H1 (cell line): ENCODE measurements at regions not wholly inside any gene's neighbourhood (a gene's known extent, or its start where the extent isn't known, plus 50 kb on each side); places are given as distances from the start of the nearest gene placed in this dataset.

Experiments
- CTCF ChIA-PET: fragments of 300-600 bp; sonication (Branson Sonifier 250); formaldehyde crosslinking; loops from one replicate; lab custom pipeline; 2021; ENCODE audit not compliant: partially characterized antibody; lab: Charles Lee
- POLR2A ChIA-PET: fragments of 300-600 bp; sonication (Branson Sonifier 250); formaldehyde crosslinking; loops from one replicate; lab custom pipeline; 2021; ENCODE audit warnings: inconsistent platforms; ENCODE audit not compliant: partially characterized antibody; lab: Charles Lee
- DNase-seq, 2 experiments: peaks; one replicate each; pipeline versions ENCODE4 v3.0.0 to v3.0.0-alpha.2; 2010 to 2022; ENCODE audit warnings: low spot score in 2 of 2, low read depth in 1 of 2, mixed read lengths in 1 of 2
- FAIRE-seq: peaks from 2 replicates; lab custom pipeline; 2011; peaks lifted over from hg19 to GRCh38; lab: Jason Lieb, UNC
- H2AFZ ChIP-seq: 2 replicates; pipeline ENCODE4 v1.8.1; 2012; ENCODE audit warnings: low read length, inconsistent platforms
- H2AK5ac ChIP-seq: 2 replicates; pipeline ENCODE4 v1.6.1; 2013; ENCODE audit warnings: low read depth, low read length
- H2BK120ac ChIP-seq: replicated peaks from 2 replicates; pipeline ENCODE3; 2013; ENCODE audit warnings: low read depth, low read length, inconsistent platforms
- H2BK12ac ChIP-seq: 2 replicates; pipeline ENCODE4 v1.6.1; 2013; ENCODE audit warnings: low read depth, low read length
- H2BK15ac ChIP-seq: 2 replicates; pipeline ENCODE4 v1.6.1; 2013; ENCODE audit warnings: low read length
- H2BK20ac ChIP-seq: 2 replicates; pipeline ENCODE4 v1.6.1; 2013; ENCODE audit warnings: low read length
- H2BK5ac ChIP-seq: 2 replicates; pipeline ENCODE4 v1.6.1; 2013; ENCODE audit warnings: low read depth, low read length
- H3K14ac ChIP-seq: 2 replicates; pipeline ENCODE4 v1.6.1; 2013; ENCODE audit warnings: inconsistent platforms; ENCODE audit not compliant: insufficient read length
- H3K18ac ChIP-seq: 2 replicates; pipeline ENCODE4 v1.6.1; 2013; ENCODE audit warnings: low read length; ENCODE audit errors: extremely low read depth
- H3K23ac ChIP-seq: 2 replicates; pipeline ENCODE4 v1.6.1; 2013; ENCODE audit warnings: inconsistent platforms; ENCODE audit not compliant: insufficient read length
- H3K23me2 ChIP-seq: 2 replicates; pipeline ENCODE4 v1.6.1; 2013; ENCODE audit warnings: low read depth, low read length
- H3K27ac ChIP-seq: 2 replicates; pipeline ENCODE4 v1.6.1; 2011; ENCODE audit warnings: low read depth, low read length, inconsistent platforms
- H3K27me3 ChIP-seq, 4 experiments: replicated peaks in 1 of 4; 1 replicate in 1 of 4; 2 replicates in 3 of 4; pipeline versions ENCODE4 v1.6.1 to v1.8.1; 2011 to 2013; ENCODE audit warnings: low read length in 3 of 4, mild to moderate bottlenecking in 3 of 4, inconsistent platforms in 2 of 4, mixed read lengths in 2 of 4, moderate library complexity in 1 of 4; ENCODE audit not compliant: control insufficient read depth in 3 of 4, insufficient read depth in 3 of 4; ENCODE audit errors: extremely low read depth in 1 of 4
- H3K36me3 ChIP-seq, 4 experiments: 2 replicates each; pipeline versions ENCODE4 v1.6.1 to v1.8.1; 2011 to 2013; ENCODE audit warnings: mild to moderate bottlenecking in 4 of 4, low read length in 3 of 4, moderate library complexity in 2 of 4, control low read depth in 1 of 4, inconsistent platforms in 1 of 4; ENCODE audit not compliant: insufficient read depth in 4 of 4, control insufficient read depth in 2 of 4
- H3K4ac ChIP-seq: replicated peaks from 2 replicates; pipeline ENCODE3; 2013; ENCODE audit warnings: low read length, low read depth, mixed read lengths, inconsistent platforms; ENCODE audit not compliant: insufficient read length
- H3K4me1 ChIP-seq, 4 experiments: replicated peaks in 1 of 4; 1 replicate in 1 of 4; 2 replicates in 3 of 4; pipeline versions ENCODE4 v1.6.1 to v1.8.1; 2011 to 2013; ENCODE audit warnings: low read length in 3 of 4, inconsistent platforms in 2 of 4, mixed read lengths in 1 of 4; ENCODE audit not compliant: insufficient read depth in 4 of 4, control insufficient read depth in 3 of 4
- H3K4me2 ChIP-seq, 2 experiments: 2 replicates each; pipeline versions ENCODE4 v1.6.1 to v1.8.1; 2011 to 2013; ENCODE audit warnings: low read depth in 2 of 2, low read length in 2 of 2, control low read depth in 1 of 2, inconsistent platforms in 1 of 2, mild to moderate bottlenecking in 1 of 2; ENCODE audit not compliant: insufficient read depth in 1 of 2
- H3K4me3 ChIP-seq, 4 experiments: fragments of 200-600, 300-600 bp in 1 of 4; sonication (generic), shearing (Covaris generic), sonication (Bioruptor Twin) in 1 of 4; 2 replicates each; pipeline versions ENCODE4 v1.5.1 to v1.8.1; 2011 to 2016; ENCODE audit warnings: low read length in 4 of 4, low read depth in 3 of 4, control low read depth in 2 of 4, inconsistent platforms in 2 of 4, mild to moderate bottlenecking in 2 of 4, mixed read lengths in 1 of 4, moderate library complexity in 1 of 4; ENCODE audit not compliant: insufficient read depth in 2 of 4; ENCODE audit errors: extremely low read depth in 1 of 4
- H3K56ac ChIP-seq: replicated peaks from 2 replicates; pipeline ENCODE3; 2013; ENCODE audit warnings: low read depth, mild to moderate bottlenecking, mixed read lengths, low read length, inconsistent platforms; ENCODE audit not compliant: insufficient read length
- H3K79me1 ChIP-seq: 2 replicates; pipeline ENCODE4 v1.6.1; 2013; ENCODE audit warnings: low read depth, low read length, control low read depth
- H3K79me2 ChIP-seq, 2 experiments: 2 replicates each; pipeline versions ENCODE4 v1.6.1 to v1.8.1; 2012 to 2013; ENCODE audit warnings: low read length in 2 of 2, mild to moderate bottlenecking in 2 of 2, inconsistent platforms in 1 of 2; ENCODE audit not compliant: insufficient read depth in 2 of 2, control insufficient read depth in 1 of 2
- H3K9ac ChIP-seq, 4 experiments: replicated peaks in 1 of 4; 1 replicate in 1 of 4; 2 replicates in 3 of 4; pipeline versions ENCODE4 v1.6.1 to v1.8.1; 2011 to 2013; ENCODE audit warnings: low read depth in 3 of 4, low read length in 3 of 4, control low read depth in 2 of 4, mild to moderate bottlenecking in 2 of 4, moderate library complexity in 2 of 4, inconsistent platforms in 1 of 4; ENCODE audit errors: extremely low read depth in 1 of 4
- H3K9me3 ChIP-seq, 2 experiments: 2 replicates each; pipeline versions ENCODE4 v1.6.1 to v1.8.1; 2012 to 2013; ENCODE audit warnings: mild to moderate bottlenecking in 2 of 2, moderate library complexity in 2 of 2, control low read depth in 1 of 2, inconsistent platforms in 1 of 2, low read depth in 1 of 2, low read length in 1 of 2, mixed read lengths in 1 of 2; ENCODE audit not compliant: insufficient read depth in 2 of 2
- H4K20me1 ChIP-seq, 2 experiments: replicated peaks in 1 of 2; 2 replicates each; pipeline versions ENCODE3 to v1.8.1; 2011 to 2013; ENCODE audit warnings: inconsistent platforms in 2 of 2, low read length in 2 of 2, mild to moderate bottlenecking in 1 of 2; ENCODE audit not compliant: insufficient read depth in 2 of 2, control insufficient read depth in 1 of 2
- H4K5ac ChIP-seq: 2 replicates; pipeline ENCODE4 v1.6.1; 2013; ENCODE audit warnings: low read length, low read depth, mixed read lengths, inconsistent platforms; ENCODE audit not compliant: insufficient read length
- H4K8ac ChIP-seq: 2 replicates; pipeline ENCODE4 v1.8.0; 2013; ENCODE audit warnings: mild to moderate bottlenecking, moderate library complexity, low read length, inconsistent platforms; ENCODE audit not compliant: insufficient read depth; ENCODE audit errors: extremely low read depth
- H4K91ac ChIP-seq: replicated peaks from 2 replicates; pipeline ENCODE3; 2013; ENCODE audit warnings: low read length, mixed read lengths, inconsistent platforms; ENCODE audit not compliant: insufficient read length
- ASH2L ChIP-seq: fragments of 200-600, 300-600 bp; sonication (generic); IDR thresholded peaks from one replicate; pipeline ENCODE4 v1.7.1; 2017; ENCODE audit warnings: low read length
- BACH1 ChIP-seq: IDR thresholded peaks from 2 replicates; pipeline ENCODE4 v1.6.1; 2012; ENCODE audit warnings: low read length, improper control_type of control experiment
- BCL11A ChIP-seq, 2 experiments: IDR thresholded peaks; one replicate each; pipeline ENCODE4 v1.6.1; 2011; ENCODE audit warnings: low read depth in 2 of 2, low read length in 2 of 2, mild to moderate bottlenecking in 2 of 2
- CBX8 ChIP-seq: fragments of 300-800, 300-1000 bp; sonication (generic); IDR thresholded peaks from 2 replicates; pipeline ENCODE4 v1.7.1; 2016; ENCODE audit warnings: low read depth, low read length, borderline replicate concordance
- CHD1 ChIP-seq: IDR thresholded peaks from 2 replicates; pipeline ENCODE4 v1.6.1; 2012; ENCODE audit warnings: low read depth, low read length, improper control_type of control experiment
- EP300 ChIP-seq, 2 experiments: IDR thresholded peaks; 1 replicate in 1 of 2; 2 replicates in 1 of 2; pipeline ENCODE4 v1.6.1; 2011 to 2012; ENCODE audit warnings: low read depth in 2 of 2, low read length in 2 of 2, mild to moderate bottlenecking in 2 of 2, borderline replicate concordance in 1 of 2, inconsistent platforms in 1 of 2, moderate library complexity in 1 of 2
- KDM5A ChIP-seq: fragments of 200-600 bp; IDR thresholded peaks from 2 replicates; pipeline ENCODE4 v1.7.1; 2012; ENCODE audit warnings: mild to moderate bottlenecking, low read length, inconsistent platforms, mixed read lengths
- PHF8 ChIP-seq: fragments of 200-600 bp; sonication (generic); conservative IDR thresholded peaks from 2 replicates; pipeline ENCODE4 v1.7.1; 2012; ENCODE audit warnings: low read depth, mild to moderate bottlenecking, inconsistent platforms, low read length, moderate library complexity
- POLR2AphosphoS5 ChIP-seq: IDR thresholded peaks from 2 replicates; pipeline ENCODE4 v1.6.1; 2011; ENCODE audit warnings: low read depth, low read length
- RXRA ChIP-seq: IDR thresholded peaks from 2 replicates; pipeline ENCODE4 v1.6.1; 2011; ENCODE audit warnings: low read depth, mild to moderate bottlenecking, low read length, moderate library complexity; ENCODE audit not compliant: insufficient read depth
- SAP30 ChIP-seq: fragments of 300-600 bp; sonication (generic); IDR thresholded peaks from 2 replicates; pipeline ENCODE4 v1.7.1; 2012; ENCODE audit warnings: low read length, moderate library complexity, mild to moderate bottlenecking, inconsistent platforms; ENCODE audit not compliant: insufficient read depth, insufficient replicate concordance
- SIN3A ChIP-seq, 2 experiments: IDR thresholded peaks in 1 of 2; conservative IDR thresholded peaks in 1 of 2; 2 replicates each; pipeline ENCODE4 v1.6.1; 2011 to 2012; ENCODE audit warnings: low read length in 2 of 2, improper control_type of control experiment in 1 of 2, low read depth in 1 of 2, mild to moderate bottlenecking in 1 of 2
- SP1 ChIP-seq: IDR thresholded peaks from 2 replicates; pipeline ENCODE4 v1.6.1; 2011; ENCODE audit warnings: low read depth, low read length
- WGBS, 2 experiments: shearing (Covaris generic) in 1 of 2; methylation state at CpG; one replicate each; pipeline versions ENCODE4 v1.1.6 to v1.1.7; 2013 to 2015; ENCODE audit warnings: low lambda C conversion rate in 2 of 2, mixed read lengths in 2 of 2, inconsistent platforms in 1 of 2, low coverage in 1 of 2, missing lambda C conversion rate in 1 of 2; ENCODE audit not compliant: insufficient replicate concordance in 2 of 2, insufficient coverage in 1 of 2, insufficient read length in 1 of 2; ENCODE audit errors: extremely low coverage in 1 of 2, missing lambda C conversion rate in 1 of 2; 5-methylcytosine and 5-hydroxymethylcytosine counted together
- TF ChIP-seq, protein P1 (sequence below): IDR thresholded peaks from 2 replicates; pipeline ENCODE4 v1.6.1; 2012; ENCODE audit warnings: low read length, inconsistent platforms

DNA sequence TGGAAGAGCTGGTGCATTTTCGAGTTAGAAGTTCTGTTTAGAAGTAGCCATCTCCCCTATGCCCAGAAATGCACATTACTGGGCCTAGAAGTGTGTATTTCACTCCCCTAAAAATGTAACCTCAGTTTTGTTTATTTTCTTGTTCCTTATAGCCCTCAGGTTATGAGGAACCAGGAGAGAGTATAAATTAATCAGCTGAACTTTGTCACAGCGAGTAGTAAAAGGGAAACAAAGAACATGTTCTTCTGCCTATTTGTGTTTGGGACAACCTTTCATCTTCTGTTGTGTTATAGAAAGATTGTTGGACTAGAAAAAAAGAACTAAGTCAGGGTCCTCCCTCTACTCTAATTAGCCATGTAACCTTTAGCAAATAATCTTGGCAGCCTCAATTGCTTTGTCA is 160.5 kb upstream of the PDE4B start:
- no peak for FAIRE-seq
- no peak for TF ChIP-seq KDM5A
- TF ChIP-seq BACH1 = no peak
- no peak for TF ChIP-seq CHD1
- TF ChIP-seq ASH2L = no peak
- no peak for TF ChIP-seq RXRA
- no peak for TF ChIP-seq PHF8
- TF ChIP-seq POLR2AphosphoS5 = no peak
- no peak for TF ChIP-seq EP300 (IDR thresholded peaks at IDR 0.05; ENCODE audit: borderline replicate concordance in 1 of 2, low read depth in 2 of 2, low read length in 2 of 2)
- TF ChIP-seq, protein P1, sequence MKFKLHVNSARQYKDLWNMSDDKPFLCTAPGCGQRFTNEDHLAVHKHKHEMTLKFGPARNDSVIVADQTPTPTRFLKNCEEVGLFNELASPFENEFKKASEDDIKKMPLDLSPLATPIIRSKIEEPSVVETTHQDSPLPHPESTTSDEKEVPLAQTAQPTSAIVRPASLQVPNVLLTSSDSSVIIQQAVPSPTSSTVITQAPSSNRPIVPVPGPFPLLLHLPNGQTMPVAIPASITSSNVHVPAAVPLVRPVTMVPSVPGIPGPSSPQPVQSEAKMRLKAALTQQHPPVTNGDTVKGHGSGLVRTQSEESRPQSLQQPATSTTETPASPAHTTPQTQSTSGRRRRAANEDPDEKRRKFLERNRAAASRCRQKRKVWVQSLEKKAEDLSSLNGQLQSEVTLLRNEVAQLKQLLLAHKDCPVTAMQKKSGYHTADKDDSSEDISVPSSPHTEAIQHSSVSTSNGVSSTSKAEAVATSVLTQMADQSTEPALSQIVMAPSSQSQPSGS = no peak
- no peak for TF ChIP-seq CBX8
- TF ChIP-seq BCL11A (IDR thresholded peaks at IDR 0.05; ENCODE audit: low read depth in 2 of 2, low read length in 2 of 2) = no peak
- TF ChIP-seq SP1 = no peak
- no peak for TF ChIP-seq SIN3A (conservative IDR thresholded peaks at IDR 0.05 in 1 of 2, IDR thresholded peaks at IDR 0.05 in 1 of 2; ENCODE audit: low read depth in 1 of 2, low read length in 2 of 2)
- TF ChIP-seq SAP30 = no peak

More for the DNA sequence above, 160.5 kb upstream of the PDE4B start:
- Histone ChIP-seq H3K79me1 (no peaks in the 10 kb centered on the region), H4K5ac (no peak overlapping the region), H2BK5ac (no peak overlapping the region), H3K4me3 (no peak overlapping the region), H3K9me3 (no peaks in the 10 kb centered on the region), H2AFZ (no peak overlapping the region), H3K27me3 (no peaks in the 10 kb centered on the region), H3K4me1 (no peaks in the 10 kb centered on the region), H3K79me2 (no peaks in the 10 kb centered on the region), H3K27ac (no peak overlapping the region), H4K91ac (no peak overlapping the region), H2BK12ac (no peak overlapping the region), H3K14ac (no peak overlapping the region), H3K23me2 (peaks cover 1% of the 10 kb centered on the region; the same call in 1 of the 2 replicates), H3K4ac (no peak overlapping the region), H2BK15ac (no peak overlapping the region), H3K9ac (no peak overlapping the region), H2BK20ac (no peak overlapping the region), H4K20me1 (no peaks in the 10 kb centered on the region), H3K23ac (no peak overlapping the region), H3K36me3 (no peaks in the 10 kb centered on the region), H4K8ac (no peak overlapping the region), H3K4me2 (no peak overlapping the region), H2AK5ac (no peak overlapping the region), H3K56ac (no peak overlapping the region), H2BK120ac (no peak overlapping the region), H3K18ac (no peak overlapping the region)
- WGBS, 2 experiments = 88% methylated on average over 2 of the region's 2 CpGs; no CpG with 5 or more reads in 1 of the 2 experiments
- POLR2A ChIA-PET = no interaction called here
- CTCF ChIA-PET = no interaction called here
- no peak for DNase-seq
